Effector memory CD4-positive, alpha-beta T cell (primary cell): ENCODE measurements at regions not wholly inside any gene's neighbourhood (a gene's known extent, or its start where the extent isn't known, plus 50 kb on each side); places are given as distances from the start of the nearest gene placed in this dataset.
"Not testable (repeated sequence)": the region's sequence is repeated elsewhere in the genome, so short reads cannot be mapped to it uniquely, and the experiment has no call there.

Experiments used
- DNase-seq, 3 donors: peaks; one replicate each; pipeline ENCODE4 v3.0.0-alpha.2; 2020
- H3K27ac ChIP-seq: 2 replicates; pipeline ENCODE4 v1.7.0; 2013; ENCODE audit warnings: mild to moderate bottlenecking, low read length, moderate library complexity; ENCODE audit not compliant: insufficient read depth, poor library complexity, severe bottlenecking
- H3K27me3 ChIP-seq: replicated peaks from 2 replicates; pipeline ENCODE4 v1.7.0; 2013; ENCODE audit warnings: mild to moderate bottlenecking, low read length; ENCODE audit not compliant: insufficient read depth, control insufficient read depth, poor library complexity, severe bottlenecking
- H3K36me3 ChIP-seq: 2 replicates; pipeline ENCODE4 v1.7.0; 2013; ENCODE audit warnings: mild to moderate bottlenecking, low read length, moderate library complexity; ENCODE audit not compliant: control insufficient read depth, insufficient read depth
- H3K4me1 ChIP-seq: 2 replicates; pipeline ENCODE4 v1.7.0; 2013; ENCODE audit warnings: low read length, mild to moderate bottlenecking; ENCODE audit not compliant: control insufficient read depth, insufficient read depth, poor library complexity, severe bottlenecking
- H3K4me3 ChIP-seq: 2 replicates; pipeline ENCODE4 v1.7.0; 2013; ENCODE audit warnings: low read length, low read depth, mild to moderate bottlenecking; ENCODE audit not compliant: insufficient read depth, poor library complexity, severe bottlenecking
- H3K9me3 ChIP-seq: 2 replicates; pipeline ENCODE4 v1.7.0; 2013; ENCODE audit warnings: mild to moderate bottlenecking, low read length, moderate library complexity; ENCODE audit not compliant: control insufficient read depth

- no peak for DNase-seq
- Histone ChIP-seq H3K36me3 (no peaks in the 10 kb centered on the region), H3K4me1 (no peaks in the 10 kb centered on the region), H3K27ac (no peak overlapping the region), H3K9me3 (no peaks in the 10 kb centered on the region), H3K4me3 (no peak overlapping the region), H3K27me3 (no peaks in the 10 kb centered on the region)
These were observed 122.9 kb downstream of the ARRDC4 start for GRCh38 chr15:98083203-98083910.

GRCh38 chr15:98085003-98085639 lies 124.6 kb downstream of the ARRDC4 start:
- Histone ChIP-seq H3K36me3 (no peaks in the 10 kb centered on the region), H3K9me3 (no peaks in the 10 kb centered on the region), H3K4me3 (no peak overlapping the region), H3K27me3 (no peaks in the 10 kb centered on the region), H3K4me1 (no peaks in the 10 kb centered on the region), H3K27ac (no peak overlapping the region)
- DNase-seq, result no peak

GRCh38 chr15:98088307-98088945 lies 127.9 kb downstream of the ARRDC4 start:
- not testable (repeated sequence) for H3K9me3 ChIP-seq, H3K36me3 ChIP-seq, H3K4me1 ChIP-seq, H3K27me3 ChIP-seq, H3K4me3 ChIP-seq, H3K27ac ChIP-seq, DNase-seq

GRCh38 chr15:98089352-98089751 lies 128.8 kb downstream of the ARRDC4 start:
- H3K27me3 ChIP-seq, H3K27ac ChIP-seq, H3K36me3 ChIP-seq, H3K4me3 ChIP-seq, DNase-seq, H3K4me1 ChIP-seq, H3K9me3 ChIP-seq: not testable (repeated sequence)

GRCh38 chr15:98097986-98098385 lies 137.5 kb downstream of the ARRDC4 start:
- not testable (repeated sequence) for DNase-seq, H3K27ac ChIP-seq, H3K9me3 ChIP-seq, H3K4me1 ChIP-seq, H3K36me3 ChIP-seq, H3K4me3 ChIP-seq, H3K27me3 ChIP-seq

- not testable (repeated sequence) for H3K27ac ChIP-seq, H3K36me3 ChIP-seq, H3K27me3 ChIP-seq, DNase-seq, H3K4me3 ChIP-seq, H3K9me3 ChIP-seq, H3K4me1 ChIP-seq
These were observed 140.1 kb downstream of the ARRDC4 start for GRCh38 chr15:98100606-98101005.

- Histone ChIP-seq H3K9me3 (no peaks in the 10 kb centered on the region), H3K27ac (no peak overlapping the region), H3K27me3 (no peaks in the 10 kb centered on the region), H3K4me1 (no peaks in the 10 kb centered on the region), H3K36me3 (no peaks in the 10 kb centered on the region), H3K4me3 (no peak overlapping the region)
- DNase-seq, result no peak
These were observed 143.1 kb downstream of the ARRDC4 start for GRCh38 chr15:98103570-98103969.

- H3K9me3 ChIP-seq, H3K36me3 ChIP-seq, H3K27me3 ChIP-seq, H3K4me3 ChIP-seq, H3K27ac ChIP-seq, H3K4me1 ChIP-seq, DNase-seq: not testable (repeated sequence)
These were observed 144.1 kb downstream of the ARRDC4 start for GRCh38 chr15:98104386-98105151.

- H3K4me1 ChIP-seq, H3K36me3 ChIP-seq, H3K4me3 ChIP-seq, H3K27me3 ChIP-seq, DNase-seq, H3K9me3 ChIP-seq, H3K27ac ChIP-seq: not testable (repeated sequence)
These were observed 146.2 kb downstream of the ARRDC4 start for GRCh38 chr15:98106615-98107194.
